GM23248 (cell line): ENCODE measurements at regions not wholly inside any gene's neighbourhood (a gene's known extent, or its start where the extent isn't known, plus 50 kb on each side); places are given as distances from the start of the nearest gene placed in this dataset.

ENCODE experiments used
- DNase-seq: peaks from one replicate; pipeline ENCODE4 v3.0.0-alpha.2; 2015
- H2AFZ ChIP-seq: fragments of 200-600 bp; sonication (generic); 2 replicates; pipeline ENCODE4 v1.6.1; 2016; ENCODE audit warnings: antibody characterized with exemption
- H3F3A ChIP-seq: fragments of 200-600 bp; sonication (generic); 2 replicates; pipeline ENCODE4 v1.6.1; 2016; ENCODE audit warnings: mild to moderate bottlenecking, antibody characterized with exemption, mixed run types; ENCODE audit not compliant: insufficient read depth
- H3K27ac ChIP-seq: fragments of 200-600 bp; sonication (generic); 2 replicates; pipeline ENCODE4 v1.5.1; 2016; ENCODE audit warnings: mild to moderate bottlenecking
- H3K27me3 ChIP-seq: fragments of 200-600 bp; sonication (generic); replicated peaks from 2 replicates; pipeline ENCODE4 v1.6.1; 2016; ENCODE audit warnings: mild to moderate bottlenecking; ENCODE audit not compliant: insufficient read depth
- H3K36me3 ChIP-seq: fragments of 200-600 bp; sonication (generic); 2 replicates; pipeline ENCODE4 v1.6.1; 2016; ENCODE audit warnings: low read depth, mild to moderate bottlenecking
- H3K4me1 ChIP-seq: fragments of 200-600 bp; sonication (generic); 2 replicates; pipeline ENCODE4 v1.6.1; 2016; ENCODE audit warnings: mild to moderate bottlenecking; ENCODE audit not compliant: insufficient read depth
- H3K4me2 ChIP-seq: fragments of 200-600 bp; sonication (generic); one replicate; pipeline ENCODE4 v1.6.1; 2016; ENCODE audit warnings: mild to moderate bottlenecking; ENCODE audit not compliant: unreplicated experiment
- H3K4me3 ChIP-seq: fragments of 200-600 bp; sonication (generic); 2 replicates; pipeline ENCODE4 v1.5.1; 2016; ENCODE audit warnings: mild to moderate bottlenecking
- H3K79me2 ChIP-seq: fragments of 200-600 bp; sonication (generic); 2 replicates; pipeline ENCODE4 v1.6.1; 2016; ENCODE audit warnings: mild to moderate bottlenecking; ENCODE audit not compliant: insufficient read depth
- H3K9ac ChIP-seq: fragments of 200-600 bp; sonication (generic); 2 replicates; pipeline ENCODE4 v1.6.1; 2016; ENCODE audit warnings: mild to moderate bottlenecking
- H3K9me2 ChIP-seq: fragments of 200-600 bp; sonication (generic); 2 replicates; pipeline ENCODE4 v1.6.1; 2016; ENCODE audit warnings: mixed run types, mild to moderate bottlenecking, moderate library complexity; ENCODE audit not compliant: insufficient read depth
- H3K9me3 ChIP-seq: fragments of 200-600 bp; sonication (generic); one replicate; pipeline ENCODE4 v1.6.1; 2017; ENCODE audit warnings: low read depth
- H4K20me1 ChIP-seq: fragments of 200-600 bp; sonication (generic); 2 replicates; pipeline ENCODE4 v1.6.0; 2016; ENCODE audit not compliant: insufficient read depth
- EZH2 ChIP-seq: fragments of 200-600 bp; sonication (generic); IDR thresholded peaks from 2 replicates; pipeline ENCODE4 v1.6.1; 2018; ENCODE audit warnings: antibody characterized with exemption, mild to moderate bottlenecking; ENCODE audit not compliant: insufficient read depth, poor library complexity, severe bottlenecking
- EZH2phosphoT487 ChIP-seq: fragments of 200-600 bp; sonication (generic); IDR thresholded peaks from 2 replicates; pipeline ENCODE4 v1.6.1; 2018; ENCODE audit warnings: antibody characterized with exemption, moderate library complexity, mild to moderate bottlenecking, low read depth; ENCODE audit not compliant: insufficient read depth
- WGBS, 2 experiments: methylation state at CpG; one replicate each; pipeline ENCODE4 v1.1.6; 2015 to 2017; ENCODE audit warnings: low lambda C conversion rate in 2 of 2, low coverage in 1 of 2; ENCODE audit errors: missing lambda C conversion rate in 2 of 2; 5-methylcytosine and 5-hydroxymethylcytosine counted together
- in situ Hi-C: fragments of 300-500 bp; cut with MboI; formaldehyde crosslinking; loops from 2 replicates; pipeline ENCODE4 v1.15.0; 2020

DNA sequence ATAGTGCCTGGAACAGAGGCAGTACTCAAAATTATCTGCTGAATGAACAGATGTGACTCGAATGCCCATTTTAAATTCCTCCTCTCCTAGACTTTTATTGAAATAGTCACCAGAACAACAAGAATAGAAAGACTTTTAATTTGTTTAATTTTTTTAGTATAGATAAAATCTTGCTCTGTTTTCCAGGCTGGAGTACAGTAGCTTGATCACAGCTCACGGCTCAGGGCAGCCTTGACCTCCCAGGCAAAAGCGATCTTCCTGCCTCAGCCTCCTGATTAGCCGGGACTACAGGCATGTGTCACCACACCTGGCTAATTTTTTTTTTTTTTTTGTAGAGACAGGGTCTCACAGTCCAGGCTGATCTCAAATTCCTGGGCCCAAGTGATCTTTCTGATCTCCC is 120.9 kb upstream of the FREM2 start:
- Histone ChIP-seq H3K27ac (no peak overlapping the region), H2AFZ (no peak overlapping the region), H3K36me3 (no peaks in the 10 kb centered on the region), H3K4me1 (no peaks in the 10 kb centered on the region), H4K20me1 (no peaks in the 10 kb centered on the region), H3K9me3 (no peaks in the 10 kb centered on the region), H3K4me2 (no peak overlapping the region), H3K4me3 (no peak overlapping the region), H3F3A (no peaks in the 10 kb centered on the region), H3K9ac (no peak overlapping the region), H3K27me3 (no peaks in the 10 kb centered on the region), H3K79me2 (no peaks in the 10 kb centered on the region), H3K9me2 (peaks cover 6% of the 10 kb centered on the region; the same call in 1 of the 2 replicates)
- in situ Hi-C loops: no loop called here
- no peak for TF ChIP-seq EZH2
- no peak for TF ChIP-seq EZH2phosphoT487
- 55 to 61% methylated on average over 4 of the region's 4 CpGs for WGBS, 2 experiments
- no peak for DNase-seq

- no peak for DNase-seq
- Histone ChIP-seq H3K4me3 (no peak overlapping the region), H3K9me2 (peaks cover 6% of the 10 kb centered on the region; the same call in 1 of the 2 replicates), H3K9me3 (no peaks in the 10 kb centered on the region), H3F3A (no peaks in the 10 kb centered on the region), H3K9ac (no peak overlapping the region), H3K4me1 (no peaks in the 10 kb centered on the region), H3K36me3 (no peaks in the 10 kb centered on the region), H2AFZ (no peak overlapping the region), H3K4me2 (no peak overlapping the region), H3K27ac (no peak overlapping the region), H3K27me3 (no peaks in the 10 kb centered on the region), H3K79me2 (no peaks in the 10 kb centered on the region), H4K20me1 (no peaks in the 10 kb centered on the region)
- TF ChIP-seq EZH2phosphoT487: no peak
- TF ChIP-seq EZH2: no peak
- 2% methylated on average over 3 of the region's 3 CpGs for WGBS, 2 experiments
- in situ Hi-C loops: no loop called here
Observed at GRCh38 chr13:38566519-38566918, 120.4 kb upstream of the FREM2 start.

GRCh38 chr13:38570706-38571105 is 116.2 kb upstream of the FREM2 start:
- no peaks in the 10 kb centered on the region for H3K36me3 ChIP-seq
- H4K20me1 ChIP-seq: no peaks in the 10 kb centered on the region
- H3K9ac ChIP-seq: no peak overlapping the region
- H3K4me1 ChIP-seq: no peaks in the 10 kb centered on the region
- in situ Hi-C loops: no loop called here
- no peaks in the 10 kb centered on the region for H3K9me3 ChIP-seq
- H3K27ac ChIP-seq: no peak overlapping the region
- no peak overlapping the region for H3K4me3 ChIP-seq
- no peaks in the 10 kb centered on the region for H3F3A ChIP-seq
- no peaks in the 10 kb centered on the region for H3K27me3 ChIP-seq
- TF ChIP-seq EZH2phosphoT487: no peak
- no peak for TF ChIP-seq EZH2
- peak; percentile 3 for DNase-seq
- H3K4me2 ChIP-seq: no peak overlapping the region
- 38 to 64% methylated on average over 1 of the region's 1 CpG for WGBS, 2 experiments
- H3K9me2 ChIP-seq: peaks cover 6% of the 10 kb centered on the region; the same call in 1 of the 2 replicates
- H3K79me2 ChIP-seq: no peaks in the 10 kb centered on the region
- no peak overlapping the region for H2AFZ ChIP-seq

DNA sequence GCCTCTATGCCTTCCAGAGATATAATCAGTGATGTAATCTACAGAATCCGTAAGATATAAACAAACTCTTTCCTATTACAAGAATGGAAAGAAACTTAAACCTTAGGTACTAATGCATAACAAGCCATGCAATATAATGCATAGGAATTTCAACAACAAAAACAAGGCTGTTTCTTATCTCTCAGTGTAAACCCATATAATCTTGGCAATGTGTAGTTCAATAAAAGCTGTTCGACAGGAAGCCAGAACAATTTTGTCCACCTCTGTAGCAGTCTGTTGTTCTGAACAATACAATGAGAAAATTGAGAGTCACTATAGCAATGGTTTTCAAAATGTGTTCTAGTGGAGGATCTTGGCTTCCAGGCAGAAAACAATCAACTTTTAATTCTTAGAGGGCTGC is 111.5 kb upstream of the FREM2 start:
- no peaks in the 10 kb centered on the region for H3K36me3 ChIP-seq
- H3K27me3 ChIP-seq: no peaks in the 10 kb centered on the region
- no peaks in the 10 kb centered on the region for H3K79me2 ChIP-seq
- no peaks in the 10 kb centered on the region for H3K4me1 ChIP-seq
- in situ Hi-C loops: no loop called here
- H4K20me1 ChIP-seq: no peaks in the 10 kb centered on the region
- H3F3A ChIP-seq: no peaks in the 10 kb centered on the region
- no peak overlapping the region for H3K4me2 ChIP-seq
- no peak for DNase-seq
- H3K9me3 ChIP-seq: no peaks in the 10 kb centered on the region
- 44 to 52% methylated on average over 2 of the region's 2 CpGs for WGBS, 2 experiments
- no peaks in the 10 kb centered on the region for H3K9me2 ChIP-seq
- no peak overlapping the region for H3K4me3 ChIP-seq
- H2AFZ ChIP-seq: no peak overlapping the region
- H3K27ac ChIP-seq: no peak overlapping the region
- no peak overlapping the region for H3K9ac ChIP-seq
- TF ChIP-seq EZH2phosphoT487: no peak
- no peak for TF ChIP-seq EZH2

GRCh38 chr13:38577048-38577447 is 109.8 kb upstream of the FREM2 start:
- no peaks in the 10 kb centered on the region for H3K36me3 ChIP-seq
- in situ Hi-C loops: no loop called here
- H3K9me2 ChIP-seq: no peaks in the 10 kb centered on the region
- H4K20me1 ChIP-seq: no peaks in the 10 kb centered on the region
- H3K4me2 ChIP-seq: no peak overlapping the region
- H3K4me3 ChIP-seq: no peak overlapping the region
- no peak overlapping the region for H3K27ac ChIP-seq
- no peaks in the 10 kb centered on the region for H3K79me2 ChIP-seq
- H3K9ac ChIP-seq: no peak overlapping the region
- no peaks in the 10 kb centered on the region for H3F3A ChIP-seq
- TF ChIP-seq EZH2: no peak
- TF ChIP-seq EZH2phosphoT487: no peak
- peak; percentile 14 for DNase-seq
- 64 to 71% methylated on average over 3 of the region's 3 CpGs for WGBS, 2 experiments
- H3K27me3 ChIP-seq: no peaks in the 10 kb centered on the region
- H2AFZ ChIP-seq: no peak overlapping the region
- H3K4me1 ChIP-seq: no peaks in the 10 kb centered on the region
- H3K9me3 ChIP-seq: no peaks in the 10 kb centered on the region
